Activated B cell treated with CpG ODN at 0.5 μM for 24 hours (primary cell): ENCODE measurements at regions not wholly inside any gene's neighbourhood (a gene's known extent, or its start where the extent isn't known, plus 50 kb on each side); places are given as distances from the start of the nearest gene placed in this dataset.

ENCODE experiments used
- ATAC-seq: fragments of 200-7000 bp; cut with Tn5 transposase; one replicate; pipeline ENCODE4 v1.10.0; 2021; ENCODE audit warnings: low read depth, mild to moderate bottlenecking, moderate library complexity
- CTCF ChIA-PET: fragments of 350-600 bp; sonication (Branson Sonifier 250); formaldehyde crosslinking; loops from one replicate; lab custom pipeline; 2021; ENCODE audit warnings: antibody characterized with exemption; lab: Charles Lee
- POLR2A ChIA-PET: fragments of 350-600 bp; sonication (Branson Sonifier 250); formaldehyde crosslinking; loops from one replicate; lab custom pipeline; 2021; ENCODE audit warnings: antibody characterized with exemption; lab: Charles Lee
- DNase-seq: peaks from one replicate; pipeline ENCODE4 v3.0.0; 2022
- H3K27ac Mint-ChIP-seq: one replicate; pipeline ENCODE4 v1.8.0; 2020; ENCODE audit warnings: mixed read lengths
- H3K27me3 Mint-ChIP-seq: one replicate; pipeline ENCODE4 v1.8.0; 2021; ENCODE audit warnings: mixed read lengths
- H3K36me3 Mint-ChIP-seq: one replicate; pipeline ENCODE4 v1.8.0; 2021; ENCODE audit warnings: low read depth, mixed read lengths
- H3K4me1 Mint-ChIP-seq: one replicate; pipeline ENCODE4 v1.8.0; 2021; ENCODE audit warnings: mixed read lengths
- H3K4me3 Mint-ChIP-seq: one replicate; pipeline ENCODE4 v1.8.0; 2020; ENCODE audit warnings: mild to moderate bottlenecking, mixed read lengths
- H3K9me3 Mint-ChIP-seq: one replicate; pipeline ENCODE4 v1.8.0; 2020; ENCODE audit warnings: mixed read lengths
- intact Hi-C: fragments of 100-400 bp; cut with micrococcal nuclease; formaldehyde crosslinking; loops from one replicate; pipeline ENCODE4 v1.15.1; 2024
- TF ChIP-seq, protein P1 (sequence below): fragments of 200-600 bp; IDR thresholded peaks from one replicate; pipeline ENCODE4 v1.8.0; 2022; ENCODE audit warnings: antibody characterized with exemption, mild to moderate bottlenecking

DNA sequence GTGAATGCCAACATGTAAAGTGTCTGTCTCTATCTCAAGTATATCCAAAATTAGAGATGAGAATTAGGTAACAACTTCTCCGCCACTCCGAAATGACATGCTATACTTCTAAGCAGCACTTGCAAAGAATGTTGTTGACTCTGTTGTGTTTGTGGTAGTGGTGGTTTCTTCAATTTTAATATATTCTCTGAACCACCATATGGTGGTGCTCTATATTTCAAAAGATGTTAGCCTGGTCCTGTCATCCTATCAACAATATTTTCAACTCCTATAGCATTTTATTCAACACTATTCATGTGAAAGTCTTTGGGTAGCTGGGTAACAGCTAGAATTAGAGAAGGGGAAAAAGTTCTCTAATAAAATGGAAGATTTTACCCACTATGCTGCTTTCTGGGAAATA, 1622.8 kb upstream of the IGFBP7 start:
- ChIA-PET CTCF (no interaction called here), POLR2A (no interaction called here)
- no peaks in the 10 kb centered on the region for H3K36me3 Mint-ChIP-seq
- intact Hi-C loops = no loop called here
- H3K27ac Mint-ChIP-seq = no peak overlapping the region
- DNase-seq (no peak), ATAC-seq (no peak)
- TF ChIP-seq, protein P1, sequence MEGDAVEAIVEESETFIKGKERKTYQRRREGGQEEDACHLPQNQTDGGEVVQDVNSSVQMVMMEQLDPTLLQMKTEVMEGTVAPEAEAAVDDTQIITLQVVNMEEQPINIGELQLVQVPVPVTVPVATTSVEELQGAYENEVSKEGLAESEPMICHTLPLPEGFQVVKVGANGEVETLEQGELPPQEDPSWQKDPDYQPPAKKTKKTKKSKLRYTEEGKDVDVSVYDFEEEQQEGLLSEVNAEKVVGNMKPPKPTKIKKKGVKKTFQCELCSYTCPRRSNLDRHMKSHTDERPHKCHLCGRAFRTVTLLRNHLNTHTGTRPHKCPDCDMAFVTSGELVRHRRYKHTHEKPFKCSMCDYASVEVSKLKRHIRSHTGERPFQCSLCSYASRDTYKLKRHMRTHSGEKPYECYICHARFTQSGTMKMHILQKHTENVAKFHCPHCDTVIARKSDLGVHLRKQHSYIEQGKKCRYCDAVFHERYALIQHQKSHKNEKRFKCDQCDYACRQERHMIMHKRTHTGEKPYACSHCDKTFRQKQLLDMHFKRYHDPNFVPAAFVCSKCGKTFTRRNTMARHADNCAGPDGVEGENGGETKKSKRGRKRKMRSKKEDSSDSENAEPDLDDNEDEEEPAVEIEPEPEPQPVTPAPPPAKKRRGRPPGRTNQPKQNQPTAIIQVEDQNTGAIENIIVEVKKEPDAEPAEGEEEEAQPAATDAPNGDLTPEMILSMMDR = no peak
- H3K9me3 Mint-ChIP-seq = no peaks in the 10 kb centered on the region
- H3K4me3 Mint-ChIP-seq = no peak overlapping the region
- no peaks in the 10 kb centered on the region for H3K4me1 Mint-ChIP-seq
- H3K27me3 Mint-ChIP-seq = no peaks in the 10 kb centered on the region

DNA sequence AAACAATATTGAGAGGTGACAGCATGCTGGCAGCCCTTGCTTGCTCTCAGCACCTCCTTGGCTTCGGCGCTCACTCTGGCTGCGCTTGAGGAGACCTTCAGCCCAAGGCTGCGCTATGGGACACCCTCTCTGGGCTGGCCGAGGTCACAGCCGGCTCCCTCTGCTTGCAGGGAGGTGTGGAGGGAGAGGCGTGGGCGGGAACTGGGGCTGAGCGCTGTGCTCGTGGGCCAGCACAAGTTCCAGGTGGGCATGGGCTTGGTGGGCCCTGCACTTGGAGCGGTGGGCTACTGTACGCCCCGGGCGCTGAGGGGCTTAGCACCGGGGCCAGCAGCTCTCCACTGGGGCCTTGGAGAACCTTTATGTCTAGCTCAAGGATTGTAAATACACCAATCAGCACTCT, 1613.8 kb upstream of the IGFBP7 start:
- Mint-ChIP-seq H3K4me1 (no peaks in the 10 kb centered on the region), H3K9me3 (peaks cover 3% of the 10 kb centered on the region), H3K4me3 (no peak overlapping the region), H3K36me3 (no peaks in the 10 kb centered on the region), H3K27me3 (no peaks in the 10 kb centered on the region), H3K27ac (no peak overlapping the region)
- TF ChIP-seq, protein P1 = no peak
- no peak for ATAC-seq
- intact Hi-C loops = no loop called here
- DNase-seq = no peak
- ChIA-PET CTCF (no interaction called here), POLR2A (no interaction called here)

DNA sequence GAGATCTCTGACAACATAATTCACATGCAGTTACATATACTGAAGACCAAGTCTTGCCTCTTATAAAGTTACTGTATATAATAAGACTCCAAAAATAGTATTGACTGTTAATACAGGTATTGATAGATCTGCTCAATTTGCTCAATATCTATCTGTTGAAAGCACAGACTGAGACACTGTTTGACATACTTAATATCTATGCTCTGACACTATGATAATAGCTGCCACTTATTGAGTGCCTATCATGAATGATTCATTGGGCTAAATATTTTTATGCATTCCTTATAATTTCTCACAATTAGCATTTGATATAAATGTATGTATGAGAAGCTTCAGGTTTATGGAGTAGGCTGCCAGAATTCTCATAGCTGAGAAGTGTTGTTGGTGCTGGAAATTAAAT, 1600.9 kb upstream of the IGFBP7 start:
- Mint-ChIP-seq H3K9me3 (peaks cover 8% of the 10 kb centered on the region), H3K27me3 (no peaks in the 10 kb centered on the region), H3K4me1 (no peaks in the 10 kb centered on the region), H3K36me3 (no peaks in the 10 kb centered on the region), H3K27ac (no peak overlapping the region), H3K4me3 (no peak overlapping the region)
- DNase-seq (no peak), ATAC-seq (no peak)
- ChIA-PET CTCF (no interaction called here), POLR2A (no interaction called here)
- intact Hi-C loops = no loop called here
- TF ChIP-seq, protein P1 = no peak

DNA sequence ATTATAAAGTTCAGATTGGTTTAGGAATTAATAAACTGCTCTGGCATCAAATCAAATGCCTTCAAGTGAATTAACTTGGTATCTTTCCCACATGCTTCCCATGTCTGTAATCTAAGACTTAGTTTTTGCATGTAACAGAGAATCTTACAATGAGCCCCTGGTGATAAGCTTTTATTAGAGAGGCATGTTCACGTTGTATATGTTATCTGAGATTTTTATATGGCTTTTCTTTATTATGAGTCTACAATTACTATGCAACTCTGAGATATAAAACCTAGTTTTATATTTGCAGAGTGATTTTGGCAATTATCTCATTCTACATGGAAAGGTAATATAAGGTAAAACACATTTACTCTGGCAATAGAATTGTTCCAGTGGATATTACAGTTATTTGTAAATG, 1578.4 kb upstream of the IGFBP7 start:
- intact Hi-C loops = no loop called here
- ChIA-PET POLR2A (no interaction called here), CTCF (no interaction called here)
- Mint-ChIP-seq H3K36me3 (no peaks in the 10 kb centered on the region), H3K4me3 (no peak overlapping the region), H3K27ac (no peak overlapping the region), H3K4me1 (no peaks in the 10 kb centered on the region), H3K9me3 (peaks cover 3% of the 10 kb centered on the region), H3K27me3 (no peaks in the 10 kb centered on the region)
- DNase-seq (no peak), ATAC-seq (no peak)
- TF ChIP-seq, protein P1 = no peak

DNA sequence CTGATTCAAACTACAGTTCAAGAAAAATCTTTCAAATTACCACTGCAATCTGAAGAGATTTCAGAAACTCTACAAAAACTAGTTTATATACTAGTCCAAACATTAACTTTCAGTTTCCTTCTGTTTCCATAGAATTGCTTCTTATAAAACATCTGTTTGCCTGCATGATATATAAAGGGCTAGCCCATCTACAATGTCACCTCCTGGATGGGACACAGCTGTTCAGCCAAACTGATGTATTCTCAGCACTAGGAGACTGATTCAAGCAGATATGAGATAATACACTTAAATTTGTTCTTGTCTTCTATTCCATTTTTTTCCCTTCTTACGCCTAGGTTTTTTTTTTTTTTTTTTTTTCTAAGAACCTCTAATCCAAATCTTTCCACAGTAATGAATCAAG, 1569.7 kb upstream of the IGFBP7 start:
- H3K27ac Mint-ChIP-seq = no peak overlapping the region
- no peaks in the 10 kb centered on the region for H3K9me3 Mint-ChIP-seq
- ChIA-PET POLR2A (no interaction called here), CTCF (no interaction called here)
- no peaks in the 10 kb centered on the region for H3K4me1 Mint-ChIP-seq
- no peaks in the 10 kb centered on the region for H3K27me3 Mint-ChIP-seq
- H3K4me3 Mint-ChIP-seq = no peak overlapping the region
- intact Hi-C loops = no loop called here
- TF ChIP-seq, protein P1 = no peak
- no peaks in the 10 kb centered on the region for H3K36me3 Mint-ChIP-seq
- DNase-seq = no peak
- no peak for ATAC-seq
